CD4-positive, alpha-beta T cell treated with Interleukin-17A for 4 hours (primary cell): ENCODE measurements at regions not wholly inside any gene's neighbourhood (a gene's known extent, or its start where the extent isn't known, plus 50 kb on each side); places are given as distances from the start of the nearest gene placed in this dataset.
"Not testable (repeated sequence)": the region's sequence is repeated elsewhere in the genome, so short reads cannot be mapped to it uniquely, and the experiment has no call there.

Experiments
- DNase-seq: peaks from one replicate; pipeline ENCODE4 v3.0.0-alpha.2; 2020; ENCODE audit warnings: mixed read lengths

GRCh38 chr6:170232186-170233002 is 58.5 kb downstream of the DLL1 start:
- no peak for DNase-seq

GRCh38 chr6:170231293-170232185 is 59.3 kb downstream of the DLL1 start:
- DNase-seq: no peak

- DNase-seq: no peak
Observed at GRCh38 chr6:170230520-170231292, 60.2 kb downstream of the DLL1 start.

- DNase-seq: no peak
Observed at GRCh38 chr6:170229851-170230519, 60.9 kb downstream of the DLL1 start.

GRCh38 chr6:170229396-170229795 is 61.5 kb downstream of the DLL1 start:
- no peak for DNase-seq

GRCh38 chr6:170228946-170229310 is 62.0 kb downstream of the DLL1 start:
- no peak for DNase-seq

GRCh38 chr6:170227996-170228945 is 62.6 kb downstream of the DLL1 start:
- no peak for DNase-seq

- no peak for DNase-seq
Observed at GRCh38 chr6:170227521-170227983, 63.3 kb downstream of the DLL1 start.

GRCh38 chr6:170226647-170227046 is 64.2 kb downstream of the DLL1 start:
- DNase-seq: no peak

- DNase-seq: no peak
Observed at GRCh38 chr6:170225852-170226417, 64.9 kb downstream of the DLL1 start.

- DNase-seq: no peak
Observed at GRCh38 chr6:170224694-170225660, 65.9 kb downstream of the DLL1 start.

GRCh38 chr6:170223718-170224693 is 66.9 kb downstream of the DLL1 start:
- no peak for DNase-seq

- peak; percentile 11 for DNase-seq
Observed at GRCh38 chr6:170222498-170223471, 68.1 kb downstream of the DLL1 start.

- DNase-seq: no peak
Observed at GRCh38 chr6:170221753-170222400, 69.0 kb downstream of the DLL1 start.

GRCh38 chr6:170221052-170221752 is 69.7 kb downstream of the DLL1 start:
- DNase-seq: no peak

- DNase-seq: not testable (repeated sequence)
Observed at GRCh38 chr6:170213637-170214018, 77.2 kb downstream of the DLL1 start.
